Small intestine (tissue), 7 donors: ENCODE measurements at regions not wholly inside any gene's neighbourhood (a gene's known extent, or its start where the extent isn't known, plus 50 kb on each side); places are given as distances from the start of the nearest gene placed in this dataset.

Experiments used
- DNase-seq, 2 donors: peaks; one replicate each; pipeline versions ENCODE4 v3.0.0 to v3.0.0-alpha.2; 2013
- FAIRE-seq: peaks from 2 replicates; lab custom pipeline; 2012; peaks lifted over from hg19 to GRCh38; lab: Jason Lieb, UNC
- H3K27ac ChIP-seq, 3 donors: one replicate each; pipeline ENCODE4 v1.5.1; 2013; ENCODE audit warnings: low read length in 2 of 3, mild to moderate bottlenecking in 2 of 3, control low read depth in 1 of 3, inconsistent platforms in 1 of 3, low read depth in 1 of 3, moderate library complexity in 1 of 3
- H3K27me3 ChIP-seq, 3 donors: one replicate each; pipeline ENCODE4 v1.6.1; 2013; ENCODE audit warnings: low read length in 3 of 3, inconsistent platforms in 1 of 3; ENCODE audit not compliant: control insufficient read depth in 3 of 3, insufficient read depth in 3 of 3
- H3K36me3 ChIP-seq, 3 donors: one replicate each; pipeline ENCODE4 v1.6.1; 2013; ENCODE audit warnings: low read length in 3 of 3, inconsistent platforms in 1 of 3, low read depth in 1 of 3, mild to moderate bottlenecking in 1 of 3, moderate library complexity in 1 of 3; ENCODE audit not compliant: control insufficient read depth in 3 of 3, insufficient read depth in 2 of 3
- H3K4me1 ChIP-seq, 3 donors: one replicate each; pipeline ENCODE4 v1.6.1; 2013; ENCODE audit warnings: low read length in 2 of 3, inconsistent platforms in 1 of 3, low read depth in 1 of 3, mild to moderate bottlenecking in 1 of 3, moderate library complexity in 1 of 3; ENCODE audit not compliant: control insufficient read depth in 3 of 3, insufficient read depth in 2 of 3
- H3K4me3 ChIP-seq, 3 donors: one replicate each; pipeline ENCODE4 v1.5.1; 2013; ENCODE audit warnings: low read length in 3 of 3, control low read depth in 1 of 3, inconsistent platforms in 1 of 3, low read depth in 1 of 3, mild to moderate bottlenecking in 1 of 3, moderate library complexity in 1 of 3
- H3K9me3 ChIP-seq, 2 donors: one replicate each; pipeline ENCODE4 v1.6.1; 2013; ENCODE audit warnings: low read depth in 1 of 2, low read length in 1 of 2; ENCODE audit not compliant: control insufficient read depth in 2 of 2, insufficient read depth in 1 of 2
- WGBS, 3 donors: extraction: QIAGEN DNeasy Blood & Tissue Kit; methylation state at CpG; one replicate each; pipeline ENCODE4 v1.1.7; 2013; 5-methylcytosine and 5-hydroxymethylcytosine counted together
- donor health status: healthy with polysubstance abuse.
- donor health status: control.
- donor health status: control.
- donor health status: Bipolar disorder and iron deficiency.
- donor health status: healthy.

- DNase-seq: no peak
- H3K27me3 ChIP-seq: no peaks in the 10 kb centered on the region
- no peak overlapping the region for H3K4me3 ChIP-seq
- H3K9me3 ChIP-seq: no peaks in the 10 kb centered on the region
- no peaks in the 10 kb centered on the region for H3K4me1 ChIP-seq
- no peak overlapping the region for H3K27ac ChIP-seq
- no peak for FAIRE-seq
- WGBS, 3 donors: 84 to 93% (median 85%) methylated on average over 1 of the region's 1 CpG
- no peaks in the 10 kb centered on the region for H3K36me3 ChIP-seq
Measured at GRCh38 chr4:154677300-154677699, 64.8 kb upstream of the FGG start.

GRCh38 chr4:154677923-154678322 lies 65.5 kb upstream of the FGG start:
- no peaks in the 10 kb centered on the region for H3K27me3 ChIP-seq
- WGBS, 3 donors: 56 to 75% (median 73%) methylated on average over 3 of the region's 3 CpGs
- H3K36me3 ChIP-seq: no peaks in the 10 kb centered on the region
- DNase-seq (no peak), FAIRE-seq (no peak)
- no peak overlapping the region for H3K4me3 ChIP-seq
- no peaks in the 10 kb centered on the region for H3K4me1 ChIP-seq
- H3K27ac ChIP-seq: no peak overlapping the region
- H3K9me3 ChIP-seq: no peaks in the 10 kb centered on the region

GRCh38 chr4:154683956-154684681 lies 59.7 kb upstream of the LRAT start:
- DNase-seq (peak; percentile 72 to 83), FAIRE-seq (no peak)
- Histone ChIP-seq H3K27ac (peak overlapping the region in 1 of 3 donors; percentile 60), H3K4me1 (peaks cover 4 to 28% (median 10%) of the 10 kb centered on the region in 3 donors), H3K27me3 (no peaks in the 10 kb centered on the region), H3K36me3 (no peaks in the 10 kb centered on the region), H3K9me3 (no peaks in the 10 kb centered on the region), H3K4me3 (no peak overlapping the region)
- WGBS, 3 donors: 33 to 53% (median 42%) methylated on average over 4 of the region's 4 CpGs

GRCh38 chr4:154686838-154687237 lies 57.0 kb upstream of the LRAT start:
- WGBS, 3 donors: 3 to 14% (median 6%) methylated on average over 1 of the region's 1 CpG
- H3K36me3 ChIP-seq: no peaks in the 10 kb centered on the region
- no peaks in the 10 kb centered on the region for H3K27me3 ChIP-seq
- no peak overlapping the region for H3K27ac ChIP-seq
- H3K9me3 ChIP-seq: no peaks in the 10 kb centered on the region
- DNase-seq (no peak), FAIRE-seq (no peak)
- H3K4me1 ChIP-seq: peaks cover 4 to 30% (median 10%) of the 10 kb centered on the region in 3 donors
- H3K4me3 ChIP-seq: no peak overlapping the region

GRCh38 chr4:154687840-154688239 lies 56.0 kb upstream of the LRAT start:
- FAIRE-seq (peak; percentile 73), DNase-seq (peak; percentile 34 to 87)
- no peaks in the 10 kb centered on the region for H3K36me3 ChIP-seq
- 8 to 55% (median 28%) methylated on average over 3 of the region's 3 CpGs for WGBS, 3 donors
- no peaks in the 10 kb centered on the region for H3K27me3 ChIP-seq
- peaks cover 4 to 38% (median 10%) of the 10 kb centered on the region in 3 donors for H3K4me1 ChIP-seq
- no peak overlapping the region for H3K27ac ChIP-seq
- no peak overlapping the region for H3K4me3 ChIP-seq
- no peaks in the 10 kb centered on the region for H3K9me3 ChIP-seq

GRCh38 chr4:154691229-154691628 lies 52.6 kb upstream of the LRAT start:
- H3K9me3 ChIP-seq: no peaks in the 10 kb centered on the region
- no peaks in the 10 kb centered on the region for H3K27me3 ChIP-seq
- no peak for DNase-seq
- 67 to 87% (median 75%) methylated on average over 2 of the region's 2 CpGs for WGBS, 3 donors
- no peak overlapping the region for H3K4me3 ChIP-seq
- H3K27ac ChIP-seq: no peak overlapping the region
- H3K36me3 ChIP-seq: no peaks in the 10 kb centered on the region
- H3K4me1 ChIP-seq: peaks cover 0 to 30% (median 10%) of the 10 kb centered on the region in 3 donors
- FAIRE-seq: no peak

GRCh38 chr4:154692304-154692818 lies 51.4 kb upstream of the LRAT start:
- DNase-seq: peak; percentile 85 to 90

More at GRCh38 chr4:154692304-154692818, 51.4 kb upstream of the LRAT start:
- Histone ChIP-seq H3K4me1 (peaks cover 0 to 30% (median 10%) of the 10 kb centered on the region in 3 donors), H3K27me3 (no peaks in the 10 kb centered on the region), H3K9me3 (no peaks in the 10 kb centered on the region), H3K4me3 (no peak overlapping the region), H3K27ac (peak overlapping the region in 1 of 3 donors; percentile 69), H3K36me3 (no peaks in the 10 kb centered on the region)
- 36 to 59% (median 39%) methylated on average over 3 of the region's 3 CpGs for WGBS, 3 donors
- no peak for FAIRE-seq
